HepG2 (cell line): ENCODE measurements at regions not wholly inside any gene's neighbourhood (a gene's known extent, or its start where the extent isn't known, plus 50 kb on each side); places are given as distances from the start of the nearest gene placed in this dataset.

Source experiments
- ATAC-seq: fragments of 200-7000 bp; cut with Tn5 transposase; 3 replicates; pipeline ENCODE4 v1.9.1; 2020; ENCODE audit warnings: mild to moderate bottlenecking, moderate library complexity
- BruUV-seq: library from RNA; stranded (reverse); fragments of 400-500 nt; replicated peaks from 2 replicates; lab custom pipeline; 2021; lab: Mats Ljungman, UMichigan
- CTCF ChIA-PET: fragments of 300-600 bp; formaldehyde crosslinking; extraction: SDS; loops from one replicate; lab custom pipeline; 2021; ENCODE audit warnings: low total read pairs, inconsistent platforms, low intra/inter-chr PET ratio; lab: Yijun Ruan, JAX
- POLR2A ChIA-PET: fragments of 350-600 bp; sonication (Branson Sonifier 250); formaldehyde crosslinking; loops from one replicate; lab custom pipeline; 2020; ENCODE audit warnings: antibody characterized with exemption, inconsistent platforms; lab: Yijun Ruan, JAX
- DNase-seq: peaks from one replicate; pipeline ENCODE4 v3.0.0-alpha.2; 2015; ENCODE audit warnings: low spot score
- FAIRE-seq: peaks from 3 replicates; lab custom pipeline; 2011; peaks lifted over from hg19 to GRCh38; lab: Jason Lieb, UNC
- H2AFZ ChIP-seq: one replicate; pipeline ENCODE4 v1.6.1; 2011; ENCODE audit warnings: low read length, inconsistent platforms
- H3K27ac ChIP-seq: fragments of 300-600 bp; 3 replicates; pipeline ENCODE4 v1.8.0; 2011; ENCODE audit warnings: mixed run types, mild to moderate bottlenecking, mixed read lengths, low read length, inconsistent platforms; ENCODE audit not compliant: insufficient read depth; ENCODE audit errors: extremely low read length
- H3K27me3 ChIP-seq, 2 experiments: fragments of 200-600 bp in 1 of 2; 2 replicates in 1 of 2; 3 replicates in 1 of 2; pipeline versions ENCODE4 v1.6.0 to v1.8.0; 2011; ENCODE audit warnings: low read length in 2 of 2, mild to moderate bottlenecking in 2 of 2, moderate library complexity in 2 of 2, inconsistent platforms in 1 of 2; ENCODE audit not compliant: insufficient read depth in 2 of 2, control insufficient read depth in 1 of 2
- H3K36me3 ChIP-seq, 2 experiments: fragments of 200-600 bp in 1 of 2; replicated peaks in 1 of 2; 2 replicates in 1 of 2; 3 replicates in 1 of 2; pipeline versions ENCODE4 v1.5.1 to v1.8.0; 2011; ENCODE audit warnings: low read length in 2 of 2, inconsistent platforms in 1 of 2; ENCODE audit not compliant: insufficient read depth in 2 of 2, control insufficient read depth in 1 of 2
- H3K4me1 ChIP-seq: 2 replicates; pipeline ENCODE4 v1.5.1; 2012; ENCODE audit warnings: low read length, inconsistent platforms; ENCODE audit not compliant: insufficient read depth
- H3K4me2 ChIP-seq: 2 replicates; pipeline ENCODE4 v1.6.0; 2011; ENCODE audit warnings: low read depth, low read length, inconsistent platforms
- H3K4me3 ChIP-seq, 3 experiments: fragments of 200-600 bp in 1 of 3; sonication (generic), shearing (Covaris generic) in 1 of 3; replicated peaks in 1 of 3; 2 replicates each; pipeline ENCODE4 v1.5.1; 2011 to 2016; ENCODE audit warnings: low read length in 3 of 3, inconsistent platforms in 2 of 3, low read depth in 2 of 3, mild to moderate bottlenecking in 2 of 3, control low read depth in 1 of 3, mixed read lengths in 1 of 3; ENCODE audit not compliant: insufficient read depth in 1 of 3
- H3K79me2 ChIP-seq: one replicate; pipeline ENCODE4 v1.6.1; 2011; ENCODE audit warnings: low read length, inconsistent platforms; ENCODE audit not compliant: insufficient read depth
- H3K9ac ChIP-seq: 2 replicates; pipeline ENCODE4 v1.6.0; 2011; ENCODE audit warnings: mild to moderate bottlenecking, low read depth, low read length, inconsistent platforms; ENCODE audit not compliant: insufficient read depth
- H3K9me3 ChIP-seq: 2 replicates; pipeline ENCODE4 v1.5.1; 2012; ENCODE audit warnings: mild to moderate bottlenecking, low read length
- H4K20me1 ChIP-seq: 2 replicates; pipeline ENCODE4 v1.6.0; 2011; ENCODE audit warnings: inconsistent platforms, mild to moderate bottlenecking, low read length, moderate library complexity; ENCODE audit not compliant: insufficient read depth
- CCDC6 ChIP-seq: sonication (generic); formaldehyde crosslinking; IDR thresholded peaks from 2 replicates; pipeline ENCODE4 v1.8.1; 2022; ENCODE audit warnings: mild to moderate bottlenecking, missing genetic modification reagents, moderate library complexity
- FOXA1 ChIP-seq, 2 experiments: fragments of 450-650 bp in 1 of 2; sonication (generic) in 1 of 2; formaldehyde crosslinking in 1 of 2; IDR thresholded peaks; 2 replicates each; pipeline versions ENCODE4 v1.4.0 to v1.6.1; 2016 to 2020; ENCODE audit warnings: missing genetic modification reagents in 1 of 2
- FOXO1 ChIP-seq: sonication (generic); formaldehyde crosslinking; IDR thresholded peaks from 2 replicates; pipeline ENCODE4 v1.4.0; 2020; ENCODE audit warnings: missing genetic modification reagents
- IRX3 ChIP-seq: sonication (generic); formaldehyde crosslinking; IDR thresholded peaks from 2 replicates; pipeline ENCODE4 v1.8.1; 2023; ENCODE audit warnings: mild to moderate bottlenecking, low read depth, missing genetic modification reagents, borderline replicate concordance
- MED1 ChIP-seq: sonication (generic); formaldehyde crosslinking; IDR thresholded peaks from 2 replicates; pipeline ENCODE4 v1.4.0; 2020; ENCODE audit warnings: missing genetic modification reagents
- NFIB ChIP-seq: sonication (generic); formaldehyde crosslinking; IDR thresholded peaks from 2 replicates; pipeline ENCODE4 v1.9.0; 2021; ENCODE audit warnings: missing genetic modification reagents, mild to moderate bottlenecking, borderline replicate concordance
- NFYB ChIP-seq: sonication (generic); formaldehyde crosslinking; IDR thresholded peaks from 2 replicates; pipeline ENCODE4 v1.4.0; 2020; ENCODE audit warnings: missing genetic modification reagents
- SIX4 ChIP-seq: sonication (generic); formaldehyde crosslinking; IDR thresholded peaks from 2 replicates; pipeline ENCODE4 v1.4.0; 2020; ENCODE audit warnings: missing genetic modification reagents
- ZBED4 ChIP-seq: sonication (generic); formaldehyde crosslinking; IDR thresholded peaks from 2 replicates; pipeline ENCODE4 v1.4.0; 2020; ENCODE audit warnings: missing genetic modification reagents, borderline replicate concordance
- ZFP36 ChIP-seq: fragments of 150-350 bp; IDR thresholded peaks from 2 replicates; pipeline ENCODE4 v1.6.1; 2018; ENCODE audit warnings: borderline replicate concordance, low read length, low read depth; ENCODE audit not compliant: partially characterized antibody
- ZNF124 ChIP-seq: sonication (generic); formaldehyde crosslinking; IDR thresholded peaks from 2 replicates; pipeline ENCODE4 v1.4.0; 2020; ENCODE audit warnings: missing genetic modification reagents
- ZNF224 ChIP-seq: sonication (generic); formaldehyde crosslinking; IDR thresholded peaks from 2 replicates; pipeline ENCODE4 v1.5.0; 2020; ENCODE audit warnings: mild to moderate bottlenecking, missing genetic modification reagents
- ZNF674 ChIP-seq: sonication (generic); formaldehyde crosslinking; IDR thresholded peaks from 2 replicates; pipeline ENCODE4 v1.5.0; 2020; ENCODE audit warnings: low read depth, mild to moderate bottlenecking, missing genetic modification reagents
- ZNF768 ChIP-seq: sonication (generic); formaldehyde crosslinking; IDR thresholded peaks from 2 replicates; pipeline ENCODE4 v1.4.0; 2020; ENCODE audit warnings: missing genetic modification reagents
- WGBS: methylation state at CpG from one replicate; pipeline ENCODE4 v1.1.6; 2017; ENCODE audit warnings: low lambda C conversion rate; 5-methylcytosine and 5-hydroxymethylcytosine counted together
- in situ Hi-C: cut with HindIII; loops from 2 replicates; pipeline ENCODE4 v1.10.0; 2017; ENCODE audit warnings: low pct_unique_long_range_greater_than_20kb; ENCODE audit not compliant: extremely low pct_ligation_motif_present
- intact Hi-C: fragments of 100-400 bp; cut with micrococcal nuclease; formaldehyde crosslinking; loops from one replicate; pipeline ENCODE4 v1.10.0; 2022; ENCODE audit not compliant: unreplicated experiment
- TF ChIP-seq, protein P1 (sequence below): IDR thresholded peaks from 2 replicates; pipeline ENCODE4 v1.6.1; 2016
- TF ChIP-seq, protein P2 (sequence below): sonication (generic); formaldehyde crosslinking; IDR thresholded peaks from 2 replicates; pipeline ENCODE4 v1.8.1; 2022; ENCODE audit warnings: low read depth, mild to moderate bottlenecking, missing genetic modification reagents
- TF ChIP-seq, protein P3 (sequence below): IDR thresholded peaks from 2 replicates; pipeline ENCODE4 v1.6.1; 2018; ENCODE audit warnings: missing genetic modification reagents, mild to moderate bottlenecking, missing compliant biosample characterization

GRCh38 chr2:30324245-30324908 lies 93.0 kb downstream of the LBH start:
- ChIA-PET CTCF (no interaction called here), POLR2A (no interaction called here)
- WGBS, result 34% methylated on average over 4 of the region's 4 CpGs
- no TSS peak for BruUV-seq
- Histone ChIP-seq H2AFZ (no peak overlapping the region), H3K27ac (no peak overlapping the region), H3K9ac (no peak overlapping the region), H3K36me3 (no peaks in the 10 kb centered on the region), H3K4me2 (no peak overlapping the region), H3K27me3 (peaks cover 0 to 10% of the 10 kb centered on the region in 2 experiments; a peak in 3 of 5 replicates), H3K4me3 (no peak overlapping the region), H3K79me2 (no peaks in the 10 kb centered on the region), H3K9me3 (no peaks in the 10 kb centered on the region), H3K4me1 (no peaks in the 10 kb centered on the region), H4K20me1 (no peaks in the 10 kb centered on the region)
- no peak for DNase-seq
- in situ Hi-C loops, result no loop called here
- FAIRE-seq, result no peak
- ATAC-seq, result no peak; the same call in 2 of the 3 replicates
- intact Hi-C loops, result no loop called here
- TF ChIP-seq, protein P1, sequence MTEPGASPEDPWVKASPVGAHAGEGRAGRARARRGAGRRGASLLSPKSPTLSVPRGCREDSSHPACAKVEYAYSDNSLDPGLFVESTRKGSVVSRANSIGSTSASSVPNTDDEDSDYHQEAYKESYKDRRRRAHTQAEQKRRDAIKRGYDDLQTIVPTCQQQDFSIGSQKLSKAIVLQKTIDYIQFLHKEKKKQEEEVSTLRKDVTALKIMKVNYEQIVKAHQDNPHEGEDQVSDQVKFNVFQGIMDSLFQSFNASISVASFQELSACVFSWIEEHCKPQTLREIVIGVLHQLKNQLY, result no peak
- no peak for TF ChIP-seq FOXO1
- TF ChIP-seq, protein P2, sequence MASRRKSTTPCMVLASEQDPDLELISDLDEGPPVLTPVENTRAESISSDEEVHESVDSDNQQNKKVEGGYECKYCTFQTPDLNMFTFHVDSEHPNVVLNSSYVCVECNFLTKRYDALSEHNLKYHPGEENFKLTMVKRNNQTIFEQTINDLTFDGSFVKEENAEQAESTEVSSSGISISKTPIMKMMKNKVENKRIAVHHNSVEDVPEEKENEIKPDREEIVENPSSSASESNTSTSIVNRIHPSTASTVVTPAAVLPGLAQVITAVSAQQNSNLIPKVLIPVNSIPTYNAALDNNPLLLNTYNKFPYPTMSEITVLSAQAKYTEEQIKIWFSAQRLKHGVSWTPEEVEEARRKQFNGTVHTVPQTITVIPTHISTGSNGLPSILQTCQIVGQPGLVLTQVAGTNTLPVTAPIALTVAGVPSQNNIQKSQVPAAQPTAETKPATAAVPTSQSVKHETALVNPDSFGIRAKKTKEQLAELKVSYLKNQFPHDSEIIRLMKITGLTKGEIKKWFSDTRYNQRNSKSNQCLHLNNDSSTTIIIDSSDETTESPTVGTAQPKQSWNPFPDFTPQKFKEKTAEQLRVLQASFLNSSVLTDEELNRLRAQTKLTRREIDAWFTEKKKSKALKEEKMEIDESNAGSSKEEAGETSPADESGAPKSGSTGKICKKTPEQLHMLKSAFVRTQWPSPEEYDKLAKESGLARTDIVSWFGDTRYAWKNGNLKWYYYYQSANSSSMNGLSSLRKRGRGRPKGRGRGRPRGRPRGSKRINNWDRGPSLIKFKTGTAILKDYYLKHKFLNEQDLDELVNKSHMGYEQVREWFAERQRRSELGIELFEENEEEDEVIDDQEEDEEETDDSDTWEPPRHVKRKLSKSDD (CRISPR knock-in tag), result no peak
- TF ChIP-seq NFYB (CRISPR knock-in tag), result no peak
- no peak for TF ChIP-seq ZBED4 (CRISPR knock-in tag)
- no peak for TF ChIP-seq SIX4 (CRISPR knock-in tag)
- no peak for TF ChIP-seq ZNF768 (CRISPR knock-in tag)
- no peak for TF ChIP-seq MED1 (CRISPR knock-in tag)
- TF ChIP-seq FOXA1 (IDR thresholded peaks at IDR 0.05), result no peak
- no peak for TF ChIP-seq FOXA1 (CRISPR knock-in tag; IDR thresholded peaks at IDR 0.05)
- no peak for TF ChIP-seq NFIB (CRISPR knock-in tag)
- no peak for TF ChIP-seq ZNF674 (CRISPR knock-in tag)
- TF ChIP-seq ZFP36, result no peak
- no peak for TF ChIP-seq ZNF124
- TF ChIP-seq IRX3, result no peak
- TF ChIP-seq, protein P3, sequence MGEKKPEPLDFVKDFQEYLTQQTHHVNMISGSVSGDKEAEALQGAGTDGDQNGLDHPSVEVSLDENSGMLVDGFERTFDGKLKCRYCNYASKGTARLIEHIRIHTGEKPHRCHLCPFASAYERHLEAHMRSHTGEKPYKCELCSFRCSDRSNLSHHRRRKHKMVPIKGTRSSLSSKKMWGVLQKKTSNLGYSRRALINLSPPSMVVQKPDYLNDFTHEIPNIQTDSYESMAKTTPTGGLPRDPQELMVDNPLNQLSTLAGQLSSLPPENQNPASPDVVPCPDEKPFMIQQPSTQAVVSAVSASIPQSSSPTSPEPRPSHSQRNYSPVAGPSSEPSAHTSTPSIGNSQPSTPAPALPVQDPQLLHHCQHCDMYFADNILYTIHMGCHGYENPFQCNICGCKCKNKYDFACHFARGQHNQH, result no peak
- no peak for TF ChIP-seq ZNF224 (CRISPR knock-in tag)
- TF ChIP-seq CCDC6 (CRISPR knock-in tag), result no peak
